CD4-positive, alpha-beta T cell (primary cell): ENCODE measurements at regions not wholly inside any gene's neighbourhood (a gene's known extent, or its start where the extent isn't known, plus 50 kb on each side); places are given as distances from the start of the nearest gene placed in this dataset.

Experiments
- ATAC-seq: fragments of 200-7000 bp; cut with Tn5 transposase; one replicate; pipeline ENCODE4 v1.10.0; 2022; ENCODE audit warnings: mild to moderate bottlenecking; ENCODE audit not compliant: poor library complexity
- CTCF ChIA-PET: fragments of 350-600 bp; sonication (Branson Sonifier 250); formaldehyde crosslinking; loops from one replicate; lab custom pipeline; 2021; ENCODE audit warnings: antibody characterized with exemption, inconsistent platforms; lab: Charles Lee
- POLR2A ChIA-PET: fragments of 350-600 bp; sonication (Branson Sonifier 250); formaldehyde crosslinking; loops from one replicate; lab custom pipeline; 2021; ENCODE audit warnings: antibody characterized with exemption, inconsistent platforms; lab: Charles Lee
- DNase-seq, 14 experiments: peaks; one replicate each; pipeline ENCODE4 v3.0.0-alpha.2; 2013 to 2020; ENCODE audit warnings: mixed read lengths in 2 of 14
- H3K27ac ChIP-seq, 2 donors: one replicate each; pipeline versions ENCODE4 v1.5.1 to v1.7.0; 2013; ENCODE audit warnings: low read length in 2 of 2, low read depth in 1 of 2, mild to moderate bottlenecking in 1 of 2
- H3K27me3 ChIP-seq, 2 experiments: 1 replicate in 1 of 2; 2 replicates in 1 of 2; pipeline versions ENCODE4 v1.6.1 to v1.7.0; 2013; ENCODE audit warnings: low read length in 2 of 2, control low read depth in 1 of 2, mild to moderate bottlenecking in 1 of 2, moderate library complexity in 1 of 2; ENCODE audit not compliant: insufficient read depth in 2 of 2, control insufficient read depth in 1 of 2
- H3K36me3 ChIP-seq: one replicate; pipeline ENCODE4 v1.6.1; 2013; ENCODE audit warnings: low read length, control low read depth; ENCODE audit not compliant: insufficient read depth
- H3K4me1 ChIP-seq: one replicate; pipeline ENCODE4 v1.6.1; 2013; ENCODE audit warnings: low read length, control low read depth; ENCODE audit not compliant: insufficient read depth
- H3K4me3 ChIP-seq: one replicate; pipeline ENCODE4 v1.5.1; 2013; ENCODE audit warnings: mild to moderate bottlenecking, low read length, moderate library complexity
- H3K9me3 ChIP-seq, 2 experiments: 1 replicate in 1 of 2; 2 replicates in 1 of 2; pipeline versions ENCODE4 v1.6.1 to v1.7.0; 2013; ENCODE audit warnings: low read length in 2 of 2, mild to moderate bottlenecking in 2 of 2, control low read depth in 1 of 2, moderate library complexity in 1 of 2; ENCODE audit not compliant: control insufficient read depth in 1 of 2, insufficient read depth in 1 of 2
- H3K27ac Mint-ChIP-seq: one replicate; pipeline ENCODE4 v1.8.0; 2020; ENCODE audit warnings: mixed read lengths
- H3K27me3 Mint-ChIP-seq: one replicate; pipeline ENCODE4 v1.8.0; 2021; ENCODE audit warnings: mixed read lengths
- H3K36me3 Mint-ChIP-seq: one replicate; pipeline ENCODE4 v1.8.0; 2021; ENCODE audit warnings: low read depth, mixed read lengths
- H3K4me1 Mint-ChIP-seq: one replicate; pipeline ENCODE4 v1.8.0; 2021; ENCODE audit warnings: low read depth, mixed read lengths
- H3K4me3 Mint-ChIP-seq: one replicate; pipeline ENCODE4 v1.8.0; 2020; ENCODE audit warnings: mild to moderate bottlenecking, mixed read lengths
- H3K9me3 Mint-ChIP-seq: one replicate; pipeline ENCODE4 v1.8.0; 2020; ENCODE audit warnings: mixed read lengths
- intact Hi-C, 2 experiments: fragments of 100-400 bp; cut with DNase I in 1 of 2; cut with micrococcal nuclease in 1 of 2; formaldehyde crosslinking; loops; one replicate each; pipeline versions ENCODE4 v1.15.1 to v1.9.0; 2023 to 2025; cut with DNase I, micrococcal nuclease
- TF ChIP-seq, protein P1 (sequence below): fragments of 200-600 bp; IDR thresholded peaks from one replicate; pipeline ENCODE4 v1.8.0; 2022; ENCODE audit warnings: antibody characterized with exemption, mild to moderate bottlenecking

DNA sequence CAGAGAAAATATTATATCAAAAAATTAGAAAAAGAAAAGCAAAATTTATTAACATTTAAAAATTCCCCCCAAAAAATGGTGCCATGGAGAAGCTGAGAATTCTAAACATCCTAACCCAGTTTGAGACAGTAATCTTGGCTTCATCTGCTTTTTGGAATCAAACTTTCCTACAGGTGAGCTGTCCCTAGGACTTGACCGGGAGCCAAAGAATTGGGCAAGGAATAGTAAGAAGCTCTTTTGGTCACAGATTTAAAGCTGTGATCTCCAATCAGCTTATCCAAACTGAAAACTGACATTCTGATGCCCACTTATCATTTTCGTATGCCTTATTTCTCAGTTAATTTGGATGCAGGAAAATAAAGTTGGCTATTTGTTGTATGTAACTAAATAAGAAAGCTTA, 457.3 kb upstream of the DMAC1 start:
- Mint-ChIP-seq H3K36me3 (no peaks in the 10 kb centered on the region), H3K4me3 (no peak overlapping the region), H3K9me3 (no peaks in the 10 kb centered on the region), H3K27me3 (no peaks in the 10 kb centered on the region), H3K27ac (no peak overlapping the region), H3K4me1 (no peaks in the 10 kb centered on the region)
- DNase-seq (no peak), ATAC-seq (no peak)
- no peaks in the 10 kb centered on the region for H3K9me3 ChIP-seq
- no peak overlapping the region for H3K4me3 ChIP-seq
- intact Hi-C loops: no loop called here
- CTCF ChIA-PET: interaction anchor here (0.7 kb wide), 1 partner anchor 363 kb away, joined by 3 read pairs; no protein-coding TSS in a partner anchor
- no peaks in the 10 kb centered on the region for H3K27me3 ChIP-seq
- POLR2A ChIA-PET: no interaction called here
- H3K27ac ChIP-seq: no peak overlapping the region
- TF ChIP-seq, protein P1, sequence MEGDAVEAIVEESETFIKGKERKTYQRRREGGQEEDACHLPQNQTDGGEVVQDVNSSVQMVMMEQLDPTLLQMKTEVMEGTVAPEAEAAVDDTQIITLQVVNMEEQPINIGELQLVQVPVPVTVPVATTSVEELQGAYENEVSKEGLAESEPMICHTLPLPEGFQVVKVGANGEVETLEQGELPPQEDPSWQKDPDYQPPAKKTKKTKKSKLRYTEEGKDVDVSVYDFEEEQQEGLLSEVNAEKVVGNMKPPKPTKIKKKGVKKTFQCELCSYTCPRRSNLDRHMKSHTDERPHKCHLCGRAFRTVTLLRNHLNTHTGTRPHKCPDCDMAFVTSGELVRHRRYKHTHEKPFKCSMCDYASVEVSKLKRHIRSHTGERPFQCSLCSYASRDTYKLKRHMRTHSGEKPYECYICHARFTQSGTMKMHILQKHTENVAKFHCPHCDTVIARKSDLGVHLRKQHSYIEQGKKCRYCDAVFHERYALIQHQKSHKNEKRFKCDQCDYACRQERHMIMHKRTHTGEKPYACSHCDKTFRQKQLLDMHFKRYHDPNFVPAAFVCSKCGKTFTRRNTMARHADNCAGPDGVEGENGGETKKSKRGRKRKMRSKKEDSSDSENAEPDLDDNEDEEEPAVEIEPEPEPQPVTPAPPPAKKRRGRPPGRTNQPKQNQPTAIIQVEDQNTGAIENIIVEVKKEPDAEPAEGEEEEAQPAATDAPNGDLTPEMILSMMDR: no peak
- H3K36me3 ChIP-seq: no peaks in the 10 kb centered on the region
- H3K4me1 ChIP-seq: no peaks in the 10 kb centered on the region

DNA sequence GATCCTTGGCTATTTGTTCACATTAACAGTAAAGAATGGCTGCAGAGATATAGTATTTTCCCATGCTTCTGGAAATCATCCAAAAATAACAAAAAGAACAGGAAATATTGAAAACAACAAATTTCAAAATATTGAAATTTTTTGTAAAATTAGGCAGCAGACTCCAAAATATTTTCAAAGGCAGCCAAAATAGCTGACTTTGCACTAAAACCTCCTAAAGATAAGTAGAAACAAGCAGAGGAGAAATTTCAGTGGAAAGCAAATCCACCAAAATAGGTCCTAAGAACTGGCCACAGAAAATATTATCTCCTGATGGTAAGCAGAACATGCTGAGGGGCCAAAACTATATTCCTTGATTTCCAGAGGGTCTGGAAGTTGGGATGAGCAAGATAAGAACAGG, 456.3 kb upstream of the DMAC1 start:
- ATAC-seq (no peak), DNase-seq (no peak)
- CTCF ChIA-PET: interaction anchor here (0.7 kb wide), 1 partner anchor 363 kb away, joined by 3 read pairs; no protein-coding TSS in a partner anchor
- no peak overlapping the region for H3K27ac Mint-ChIP-seq
- H3K36me3 ChIP-seq: no peaks in the 10 kb centered on the region
- H3K9me3 ChIP-seq: no peaks in the 10 kb centered on the region
- H3K4me3 ChIP-seq: no peak overlapping the region
- POLR2A ChIA-PET: interaction anchor here (0.6 kb wide), 1 partner anchor 58 kb away, joined by 3 read pairs; no protein-coding TSS in a partner anchor
- H3K27ac ChIP-seq: no peak overlapping the region
- H3K27me3 Mint-ChIP-seq: no peaks in the 10 kb centered on the region
- H3K27me3 ChIP-seq: no peaks in the 10 kb centered on the region
- TF ChIP-seq, protein P1: no peak
- no peaks in the 10 kb centered on the region for H3K4me1 Mint-ChIP-seq
- H3K4me3 Mint-ChIP-seq: no peak overlapping the region
- H3K4me1 ChIP-seq: no peaks in the 10 kb centered on the region
- no peaks in the 10 kb centered on the region for H3K36me3 Mint-ChIP-seq
- H3K9me3 Mint-ChIP-seq: no peaks in the 10 kb centered on the region
- intact Hi-C loops: no loop called here

DNA sequence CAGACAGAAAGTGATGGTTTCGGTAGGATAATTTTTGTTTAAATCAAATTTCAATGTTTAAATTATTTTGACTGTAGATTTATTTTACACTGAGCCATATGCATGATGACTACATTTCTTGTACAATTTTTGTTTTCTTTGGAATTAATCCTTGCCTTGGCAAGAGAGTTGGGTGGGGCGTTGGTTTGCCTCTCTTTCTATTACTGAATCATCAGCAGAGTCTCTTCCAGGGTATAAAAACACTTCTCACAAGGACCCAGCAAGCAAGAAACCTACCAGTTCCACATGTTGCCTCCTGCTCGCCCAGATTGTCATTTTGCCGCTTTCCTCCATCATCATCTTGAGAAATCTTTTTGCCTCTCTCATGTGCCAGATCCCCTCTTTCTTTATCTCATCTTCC, 455.0 kb upstream of the DMAC1 start:
- H3K27me3 ChIP-seq: no peaks in the 10 kb centered on the region
- H3K27ac Mint-ChIP-seq: no peak overlapping the region
- TF ChIP-seq, protein P1: no peak
- H3K4me3 ChIP-seq: no peak overlapping the region
- ChIA-PET POLR2A (no interaction called here), CTCF (no interaction called here)
- H3K27me3 Mint-ChIP-seq: no peaks in the 10 kb centered on the region
- no peaks in the 10 kb centered on the region for H3K4me1 ChIP-seq
- H3K9me3 ChIP-seq: no peaks in the 10 kb centered on the region
- ATAC-seq: no peak
- H3K9me3 Mint-ChIP-seq: no peaks in the 10 kb centered on the region
- intact Hi-C loops: no loop called here
- no peak overlapping the region for H3K27ac ChIP-seq
- no peaks in the 10 kb centered on the region for H3K36me3 Mint-ChIP-seq
- no peak overlapping the region for H3K4me3 Mint-ChIP-seq
- H3K4me1 Mint-ChIP-seq: no peaks in the 10 kb centered on the region
- no peak for DNase-seq
- H3K36me3 ChIP-seq: no peaks in the 10 kb centered on the region
